ENCODE measurements at regions not wholly inside any gene's neighbourhood (a gene's known extent, or its start where the extent isn't known, plus 50 kb on each side); places are given as distances from the start of the nearest gene placed in this dataset.
"Not testable (repeated sequence)": the region's sequence is repeated elsewhere in the genome, so short reads cannot be mapped to it uniquely, and the experiment has no call there.

- FAIRE-seq (no peak), DNase-seq (ENCODE audit: extremely low spot score, insufficient read length, low read depth) (no peak)
These were observed 73.4 kb upstream of the ZNF469 start for GRCh38 chr16:88309174-88309907.

GRCh38 chr16:88309908-88310265 lies 72.9 kb upstream of the ZNF469 start:
- FAIRE-seq, result no peak
- DNase-seq (ENCODE audit: extremely low spot score, insufficient read length, low read depth), result no peak

GRCh38 chr16:88310796-88311605 lies 71.8 kb upstream of the ZNF469 start:
- DNase-seq (ENCODE audit: extremely low spot score, insufficient read length, low read depth) (no peak), FAIRE-seq (no peak)

- DNase-seq (ENCODE audit: extremely low spot score, insufficient read length, low read depth); FAIRE-seq: not testable (repeated sequence)
These were observed 70.9 kb upstream of the ZNF469 start for GRCh38 chr16:88311860-88312259.

GRCh38 chr16:88312732-88313131 lies 70.0 kb upstream of the ZNF469 start:
- FAIRE-seq (no peak), DNase-seq (ENCODE audit: extremely low spot score, insufficient read length, low read depth) (no peak)

GRCh38 chr16:88314991-88315542 lies 67.7 kb upstream of the ZNF469 start:
- FAIRE-seq (no peak), DNase-seq (ENCODE audit: extremely low spot score, insufficient read length, low read depth) (no peak)

GRCh38 chr16:88315543-88316105 lies 67.1 kb upstream of the ZNF469 start:
- no peak for FAIRE-seq
- DNase-seq (ENCODE audit: extremely low spot score, insufficient read length, low read depth), result no peak

- DNase-seq (ENCODE audit: extremely low spot score, insufficient read length, low read depth) (no peak), FAIRE-seq (no peak)
These were observed 66.6 kb upstream of the ZNF469 start for GRCh38 chr16:88316151-88316550.

- FAIRE-seq, result no peak
- DNase-seq (ENCODE audit: extremely low spot score, insufficient read length, low read depth), result no peak
These were observed 65.7 kb upstream of the ZNF469 start for GRCh38 chr16:88316941-88317612.

GRCh38 chr16:88317613-88317965 lies 65.2 kb upstream of the ZNF469 start:
- DNase-seq (ENCODE audit: extremely low spot score, insufficient read length, low read depth), result no peak
- no peak for FAIRE-seq

- FAIRE-seq (no peak), DNase-seq (ENCODE audit: extremely low spot score, insufficient read length, low read depth) (no peak)
These were observed 64.7 kb upstream of the ZNF469 start for GRCh38 chr16:88318051-88318450.

GRCh38 chr16:88318521-88318920 lies 64.2 kb upstream of the ZNF469 start:
- DNase-seq (ENCODE audit: extremely low spot score, insufficient read length, low read depth) (no peak), FAIRE-seq (no peak)

GRCh38 chr16:88319116-88319965 lies 63.4 kb upstream of the ZNF469 start:
- no peak for DNase-seq (ENCODE audit: extremely low spot score, insufficient read length, low read depth)
- FAIRE-seq, result no peak

GRCh38 chr16:88320947-88321634 lies 61.7 kb upstream of the ZNF469 start:
- FAIRE-seq, result no peak
- no peak for DNase-seq (ENCODE audit: extremely low spot score, insufficient read length, low read depth)

- FAIRE-seq (no peak), DNase-seq (ENCODE audit: extremely low spot score, insufficient read length, low read depth) (no peak)
These were observed 60.9 kb upstream of the ZNF469 start for GRCh38 chr16:88321635-88322499.

GRCh38 chr16:88322500-88322970 lies 60.2 kb upstream of the ZNF469 start:
- DNase-seq (ENCODE audit: extremely low spot score, insufficient read length, low read depth) (no peak), FAIRE-seq (no peak)

GRCh38 chr16:88323041-88323440 lies 59.7 kb upstream of the ZNF469 start:
- FAIRE-seq (no peak), DNase-seq (ENCODE audit: extremely low spot score, insufficient read length, low read depth) (no peak)

All from GM18507 (cell line).